HG03039 (cell line): ENCODE measurements at regions not wholly inside any gene's neighbourhood (a gene's known extent, or its start where the extent isn't known, plus 50 kb on each side); places are given as distances from the start of the nearest gene placed in this dataset.
"Not testable (repeated sequence)": the region's sequence is repeated elsewhere in the genome, so short reads cannot be mapped to it uniquely, and the experiment has no call there.

Experiments used
- ATAC-seq: cut with Tn5 transposase; IDR thresholded peaks from one replicate; pipeline ENCODE4 v1.9.1; 2021; ENCODE audit warnings: mild to moderate bottlenecking, moderate library complexity; ENCODE audit not compliant: unreplicated experiment

DNA sequence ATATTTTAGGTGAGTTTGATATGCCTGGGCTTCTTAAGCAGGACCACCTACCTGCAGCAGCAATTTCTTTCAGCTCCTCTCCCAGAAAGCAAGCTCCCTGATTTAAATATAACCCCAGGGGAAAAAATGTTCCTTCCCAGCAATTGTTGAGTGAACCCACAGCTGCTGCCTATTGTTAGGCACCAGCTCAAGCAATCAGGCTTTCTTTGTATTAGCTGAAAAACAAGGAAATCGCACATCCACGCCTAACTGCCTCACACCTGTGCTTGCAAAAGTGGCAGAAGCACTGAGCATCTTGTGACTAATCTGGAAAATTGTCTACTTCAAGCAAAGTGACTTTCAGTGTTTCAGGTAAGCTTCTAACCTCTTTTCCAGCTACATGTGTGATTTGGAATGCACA lies 432.2 kb downstream of the SMARCA1 start:
- ATAC-seq, result no peak

DNA sequence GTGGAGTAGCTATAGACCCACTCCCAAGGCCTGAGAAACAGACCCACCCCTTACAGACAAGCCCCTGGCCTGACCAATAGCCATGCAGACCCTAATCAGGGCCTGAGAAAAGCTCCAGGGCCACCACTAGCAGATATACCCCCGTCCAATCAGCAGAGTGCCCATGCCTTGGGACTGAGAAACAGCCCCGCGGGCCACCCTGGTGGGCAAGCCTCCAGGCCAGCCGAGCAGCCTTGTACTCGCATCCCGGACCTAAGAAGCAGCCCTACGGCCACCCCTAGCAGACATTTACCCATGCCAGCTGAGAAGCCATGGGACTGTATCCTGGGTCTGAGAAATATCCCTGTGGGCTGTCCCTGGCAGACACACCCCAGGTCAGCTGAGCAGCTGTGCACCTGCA lies 436.5 kb downstream of the SMARCA1 start:
- no peak for ATAC-seq

DNA sequence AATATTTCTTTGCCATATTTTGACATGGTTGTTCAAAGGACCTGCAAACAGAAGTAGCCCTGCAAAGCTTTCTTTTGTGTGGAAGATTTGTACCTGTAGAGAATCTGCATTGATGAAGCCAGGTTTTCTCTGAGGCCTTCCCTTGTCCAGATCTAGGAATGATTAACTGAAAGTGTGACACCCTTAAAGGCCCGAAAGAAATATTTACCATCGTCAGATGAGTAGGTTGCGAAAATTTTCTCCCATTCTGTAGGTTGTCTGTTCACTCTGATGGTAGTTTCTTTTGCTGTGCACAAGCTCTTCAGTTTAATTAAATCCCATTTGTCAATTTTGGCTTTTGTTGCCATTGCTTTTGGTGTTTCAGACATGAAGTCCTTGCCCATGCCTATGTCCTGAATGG lies 439.0 kb downstream of the SMARCA1 start:
- ATAC-seq, result not testable (repeated sequence)

DNA sequence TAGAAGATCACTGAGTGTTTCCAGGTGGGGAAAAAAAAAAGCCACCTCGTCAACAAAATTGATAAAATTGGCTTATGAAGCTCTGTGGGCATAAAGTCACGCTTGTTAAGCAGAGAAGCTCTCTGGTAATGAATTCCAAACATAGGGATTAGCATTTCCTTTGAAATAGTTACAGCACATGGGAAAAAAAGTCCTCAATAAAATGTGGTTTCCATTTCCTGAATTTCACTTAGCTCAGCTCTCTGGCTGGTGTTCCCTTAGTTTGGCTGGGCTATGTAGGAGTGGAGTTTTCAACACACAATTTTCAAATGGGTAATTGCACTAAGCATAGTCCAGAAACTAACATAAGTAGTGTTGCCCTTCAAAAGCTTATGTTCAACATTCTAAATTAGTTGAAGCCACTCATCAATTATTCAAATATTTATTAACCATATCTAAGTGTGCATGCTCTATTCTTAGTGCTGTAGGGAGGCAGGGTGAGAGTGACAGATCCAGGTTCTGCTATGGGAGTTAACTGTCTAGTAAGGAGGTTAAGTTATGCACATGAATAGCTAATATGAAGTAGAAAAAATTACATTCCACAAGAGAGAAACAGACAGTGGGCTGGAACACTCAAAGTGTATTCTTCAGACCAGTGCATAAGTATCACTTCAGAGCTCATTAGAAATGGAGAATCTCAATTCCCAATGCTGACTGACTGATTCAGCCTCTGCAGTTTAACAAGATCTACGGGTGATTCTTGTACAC lies 445.7 kb downstream of the SMARCA1 start:
- ATAC-seq, result no peak

DNA sequence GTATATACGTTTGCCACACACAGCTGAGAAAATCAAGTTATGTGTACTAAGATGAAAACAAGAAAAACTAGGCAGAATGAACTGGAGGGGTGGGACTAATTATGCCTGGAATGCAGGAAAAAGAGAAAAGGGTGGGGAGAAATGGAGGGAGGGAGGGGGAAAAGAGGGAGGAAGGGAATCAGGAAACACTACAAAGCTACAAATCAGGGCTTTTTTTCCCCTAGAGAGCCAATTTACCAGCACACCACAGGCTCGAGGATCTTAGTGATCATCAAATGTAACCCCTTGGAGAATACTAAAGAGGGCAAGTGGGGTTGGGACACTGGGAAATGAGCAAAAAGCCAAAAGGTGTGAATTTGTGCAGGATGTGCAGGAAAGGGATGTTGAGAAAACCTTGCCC lies 451.9 kb downstream of the SMARCA1 start:
- no peak for ATAC-seq

DNA sequence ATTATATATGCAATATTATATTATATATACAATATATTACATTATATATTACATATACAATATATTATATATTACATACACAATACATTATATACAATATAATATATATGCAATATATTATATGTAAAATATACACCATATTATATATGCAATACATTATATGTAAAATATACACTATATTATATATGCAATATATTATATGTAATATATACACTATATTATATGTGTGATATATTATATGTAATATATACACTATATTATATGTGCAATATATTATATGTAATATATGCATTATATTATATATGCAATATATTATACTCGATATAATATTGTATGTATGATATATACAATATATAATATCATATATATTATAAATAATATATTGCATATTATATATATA lies 457.4 kb downstream of the SMARCA1 start:
- no peak for ATAC-seq

DNA sequence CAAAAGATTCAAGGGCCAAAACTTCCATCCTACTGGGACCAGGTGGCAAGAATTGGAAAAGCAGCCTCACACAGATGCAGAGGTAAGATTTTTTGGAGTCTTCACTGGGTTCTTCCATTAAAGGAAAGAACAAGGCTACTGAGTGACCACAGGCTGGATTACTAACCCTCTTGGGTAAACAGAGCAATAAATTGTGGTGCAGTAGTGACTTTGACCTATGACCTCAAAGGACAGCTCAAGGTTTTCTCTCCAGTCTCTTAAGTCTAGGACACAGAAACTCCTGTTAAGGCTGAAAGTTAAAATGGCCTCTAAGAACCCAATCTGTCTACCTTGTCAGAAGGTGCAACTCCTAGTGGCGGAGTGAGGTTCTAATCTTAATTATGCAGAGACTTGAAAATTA lies 464.9 kb downstream of the SMARCA1 start:
- no peak for ATAC-seq

DNA sequence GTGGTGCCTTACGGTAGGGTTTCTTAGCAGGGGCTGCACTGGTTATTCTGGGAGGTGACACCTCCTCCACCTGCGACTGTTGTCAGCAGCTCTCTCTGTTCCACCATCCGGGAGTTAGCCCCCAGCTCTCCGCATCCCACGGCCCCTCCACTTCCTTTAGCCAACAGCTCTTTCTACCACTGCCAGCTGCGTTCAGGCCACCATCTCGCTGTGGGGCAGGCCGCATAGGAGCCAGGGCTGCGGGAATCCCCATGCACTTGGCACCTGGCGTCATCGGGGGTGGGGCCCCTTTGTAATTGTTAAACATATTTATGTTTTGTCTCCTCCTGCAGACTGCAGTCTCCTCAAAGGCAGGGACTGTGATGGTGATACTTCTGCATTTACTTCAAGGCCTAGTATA lies 480.2 kb downstream of the SMARCA1 start:
- no peak for ATAC-seq

DNA sequence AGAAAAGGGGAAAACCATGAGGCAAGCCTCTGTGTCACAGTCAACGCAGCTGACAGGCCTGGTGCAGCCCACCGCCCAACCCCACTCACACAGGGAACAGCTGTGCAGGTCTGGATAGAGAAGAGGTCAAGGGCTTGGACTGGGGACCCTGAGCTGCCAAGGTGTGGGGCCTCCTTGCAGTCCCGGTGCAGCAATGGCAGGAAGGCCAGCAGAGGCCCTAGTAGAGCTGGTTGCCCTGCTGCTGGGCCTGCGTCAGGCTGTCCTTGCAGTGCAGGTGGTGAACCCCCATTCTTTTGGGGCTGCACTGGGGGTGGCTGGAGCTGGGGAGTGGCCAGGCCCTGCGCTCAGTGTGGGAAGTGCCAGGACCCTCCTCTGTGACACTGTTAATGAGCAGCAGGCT lies 482.0 kb downstream of the SMARCA1 start:
- ATAC-seq, result no peak

DNA sequence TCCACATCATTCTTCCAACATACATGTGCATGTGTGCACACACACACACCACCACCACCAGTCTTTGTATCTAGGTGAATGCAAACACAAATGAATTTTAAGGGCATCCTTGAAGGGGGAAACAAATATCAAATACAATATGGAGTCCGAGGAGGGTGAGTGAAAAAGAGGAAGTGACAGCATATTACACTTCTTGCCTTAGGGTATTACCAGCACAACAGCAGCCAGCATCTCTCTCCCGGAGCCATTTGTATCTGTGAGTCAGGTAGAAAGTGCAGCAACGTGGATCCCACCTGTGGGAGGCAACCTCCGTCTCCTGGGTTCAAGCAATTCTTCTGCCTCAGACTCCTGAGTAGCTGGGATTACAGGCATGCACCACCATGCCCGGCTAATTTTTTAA lies 483.2 kb downstream of the SMARCA1 start:
- ATAC-seq, result no peak

DNA sequence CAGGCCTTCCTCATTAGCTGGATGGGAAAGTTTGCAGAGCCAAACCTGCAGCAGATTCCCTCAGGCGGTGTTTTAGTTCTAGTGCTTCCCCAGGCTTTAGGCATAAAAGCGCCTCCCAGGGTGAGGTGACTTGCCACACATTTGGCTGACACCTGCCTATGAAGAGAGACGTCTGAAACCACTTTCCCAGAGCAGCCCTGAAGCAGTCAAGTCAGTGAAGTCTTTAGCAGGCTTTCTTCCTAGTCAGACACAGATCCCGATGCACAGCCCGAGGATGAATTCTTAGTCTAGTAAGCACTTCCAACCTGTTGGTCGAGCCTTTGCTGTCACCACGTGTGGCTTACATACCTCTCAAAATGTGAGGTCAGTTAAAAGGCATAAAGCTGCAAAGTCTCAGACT lies 484.1 kb downstream of the SMARCA1 start:
- no peak for ATAC-seq

DNA sequence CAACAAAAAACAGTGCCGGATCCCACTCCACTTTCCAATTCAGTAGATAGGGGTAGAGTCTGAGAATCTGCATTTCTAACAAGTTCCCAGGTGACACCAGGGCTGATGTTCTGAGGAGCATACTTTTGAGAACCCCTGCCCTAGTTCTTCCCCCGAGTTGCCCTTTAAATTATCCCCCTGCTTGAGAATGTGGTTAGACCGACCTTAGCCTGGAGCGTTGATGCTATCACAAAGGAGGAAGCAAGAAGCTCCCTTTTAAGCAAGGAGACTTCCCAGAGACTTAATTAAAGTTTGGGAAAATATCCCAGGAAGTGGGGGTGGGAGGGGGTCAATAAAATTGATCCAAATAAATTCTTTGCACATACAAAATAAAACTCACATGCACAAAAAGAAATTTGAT lies 485.9 kb downstream of the SMARCA1 start:
- ATAC-seq, result no peak

DNA sequence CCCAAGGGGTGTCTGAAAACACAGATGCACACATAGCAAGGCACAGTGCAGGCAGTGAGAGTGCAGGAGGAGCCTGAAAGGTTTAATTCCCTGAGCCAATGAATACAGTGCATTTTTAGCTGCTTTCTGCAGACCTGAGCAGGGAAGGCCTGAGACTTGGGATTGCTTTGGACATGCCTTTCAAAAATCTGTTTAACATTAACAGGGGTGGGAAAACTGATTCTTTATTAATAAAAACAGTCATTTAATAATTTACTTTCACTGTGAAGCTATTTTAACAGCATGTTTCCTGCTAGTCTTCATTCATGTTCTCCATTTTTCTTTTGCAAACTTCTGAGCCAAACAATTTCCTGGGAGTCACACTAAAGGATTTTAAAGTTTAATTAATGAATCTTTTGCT lies 488.1 kb downstream of the SMARCA1 start:
- ATAC-seq, result no peak

DNA sequence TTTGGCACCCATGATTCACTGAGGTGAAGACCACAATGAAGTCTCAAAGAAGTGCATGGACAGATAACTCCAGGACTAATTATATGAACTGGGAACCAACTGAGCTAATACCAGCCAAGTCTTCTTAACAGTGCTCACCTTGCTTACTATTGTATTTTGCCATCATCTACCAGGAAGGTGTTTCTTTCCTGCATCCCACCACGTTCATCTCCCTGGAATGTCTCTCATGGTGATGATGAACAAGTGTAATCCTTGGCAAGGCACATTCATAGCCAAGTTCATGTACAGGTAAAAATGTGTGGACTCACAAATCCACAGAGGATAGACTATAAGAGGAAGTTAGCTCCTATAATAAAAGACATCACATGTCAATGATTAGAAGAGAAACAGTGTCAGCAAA lies 489.1 kb downstream of the SMARCA1 start:
- ATAC-seq, result no peak

DNA sequence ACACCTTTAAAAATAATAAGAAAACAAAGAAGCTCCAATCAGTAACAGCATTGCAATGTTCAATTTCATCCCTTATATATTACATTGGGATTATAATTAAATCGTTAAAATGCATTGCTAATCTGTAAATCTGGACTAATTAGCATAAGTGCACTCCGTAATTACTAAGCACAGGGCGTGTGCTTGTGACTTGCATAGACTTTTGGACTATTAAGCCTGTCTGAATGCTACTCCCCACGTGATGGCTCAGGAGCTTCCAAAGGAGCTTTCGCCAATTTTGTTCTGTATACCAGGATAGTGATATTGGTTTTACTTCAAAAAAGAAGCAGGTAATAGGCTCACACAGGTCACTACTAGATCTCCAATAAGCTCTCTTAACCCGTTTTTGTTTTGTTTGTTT lies 497.1 kb downstream of the SMARCA1 start:
- no peak for ATAC-seq

DNA sequence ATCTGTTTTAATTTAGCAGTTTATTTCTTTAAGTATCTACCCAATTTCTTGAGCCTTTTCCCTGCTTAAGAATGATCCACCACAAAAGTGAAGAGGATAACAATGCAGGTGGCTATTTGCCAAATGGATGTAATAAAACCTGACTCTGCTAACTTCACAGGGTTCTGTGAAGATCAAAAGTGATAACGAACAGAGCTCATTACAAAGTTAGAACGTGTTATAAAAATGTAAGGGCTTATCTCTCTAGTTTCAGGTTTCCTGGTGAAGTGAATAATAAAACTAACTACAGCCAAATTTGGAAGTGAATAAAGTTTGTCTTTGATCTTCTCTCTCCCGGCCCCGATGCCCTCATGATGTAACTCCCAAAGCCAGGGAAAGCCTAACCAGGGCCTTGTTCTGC lies 497.9 kb downstream of the SMARCA1 start:
- no peak for ATAC-seq

DNA sequence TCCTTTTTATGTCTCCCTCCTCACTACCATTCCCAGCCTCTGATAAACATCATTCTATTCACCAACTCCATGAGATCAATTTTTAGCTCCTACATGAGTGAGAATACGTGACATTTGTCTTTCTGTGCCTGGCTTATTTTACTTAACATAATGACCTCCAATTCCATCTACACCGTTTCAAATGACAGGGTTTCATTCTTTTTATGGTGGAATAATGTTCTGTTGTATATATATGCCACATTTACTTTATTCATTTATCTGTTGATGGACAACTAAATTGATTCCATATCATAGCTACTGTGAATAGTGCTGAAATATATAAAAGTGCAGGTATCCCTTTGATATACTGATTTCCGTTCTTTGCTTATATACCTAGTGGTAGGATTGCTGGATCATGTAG lies 503.9 kb downstream of the SMARCA1 start:
- no peak for ATAC-seq

DNA sequence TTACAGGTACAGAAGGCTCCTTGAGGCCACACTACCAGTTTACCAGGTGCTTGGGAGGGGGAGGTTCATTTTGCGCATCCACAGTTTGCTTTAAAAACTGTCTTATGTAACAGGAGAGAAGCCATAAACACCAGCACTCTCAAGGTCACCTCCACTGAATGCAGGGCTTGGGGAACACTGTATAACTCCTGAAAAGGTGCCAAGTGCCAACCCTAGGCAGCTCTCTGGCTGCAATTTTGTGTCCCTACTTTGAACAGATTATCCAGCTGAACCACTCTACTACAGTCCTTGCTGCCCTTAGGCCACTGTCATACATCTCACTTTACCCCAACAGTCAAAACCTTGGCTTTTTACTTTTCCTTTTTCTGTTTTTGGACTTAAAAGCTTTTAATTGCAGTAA lies 507.9 kb downstream of the SMARCA1 start:
- ATAC-seq, result no peak

DNA sequence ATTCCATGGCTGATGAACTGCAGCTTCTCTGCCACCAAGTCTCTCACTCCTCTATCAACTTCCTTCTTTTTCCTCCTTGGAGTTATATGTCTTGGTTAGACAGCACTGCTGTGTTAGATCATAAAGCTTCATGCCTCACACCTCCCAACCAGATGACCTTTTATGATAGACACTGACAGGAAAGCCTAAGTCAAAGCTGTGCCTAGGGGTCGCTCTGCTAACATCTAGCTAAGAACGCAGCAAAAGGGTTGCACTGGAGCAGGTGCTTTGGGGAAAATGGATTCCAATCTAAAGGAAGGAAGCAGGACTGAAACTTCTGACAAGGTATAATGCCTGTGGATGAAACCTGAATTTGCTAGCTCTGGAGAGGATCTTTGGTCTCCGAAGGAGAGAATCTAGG lies 509.7 kb downstream of the SMARCA1 start:
- no peak for ATAC-seq

DNA sequence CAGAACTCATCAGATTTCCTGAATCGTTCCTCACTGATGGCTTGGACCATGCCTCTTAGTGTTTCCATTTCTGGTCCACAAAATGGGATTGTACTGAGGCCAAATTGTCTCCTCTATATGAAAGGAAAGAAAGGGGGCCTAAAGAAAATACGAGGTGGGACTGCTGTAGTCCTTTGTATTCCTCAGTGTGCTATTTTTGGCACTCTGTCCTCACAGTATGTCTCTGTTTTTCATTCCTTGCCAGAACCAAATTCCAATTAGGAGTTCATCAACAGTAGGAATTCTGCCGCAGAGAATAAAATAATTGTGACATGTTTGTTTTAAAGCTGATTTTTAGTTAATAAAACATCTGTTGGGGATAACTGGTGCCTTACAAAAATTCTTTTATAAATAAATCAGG lies 515.7 kb downstream of the SMARCA1 start:
- ATAC-seq, result no peak

DNA sequence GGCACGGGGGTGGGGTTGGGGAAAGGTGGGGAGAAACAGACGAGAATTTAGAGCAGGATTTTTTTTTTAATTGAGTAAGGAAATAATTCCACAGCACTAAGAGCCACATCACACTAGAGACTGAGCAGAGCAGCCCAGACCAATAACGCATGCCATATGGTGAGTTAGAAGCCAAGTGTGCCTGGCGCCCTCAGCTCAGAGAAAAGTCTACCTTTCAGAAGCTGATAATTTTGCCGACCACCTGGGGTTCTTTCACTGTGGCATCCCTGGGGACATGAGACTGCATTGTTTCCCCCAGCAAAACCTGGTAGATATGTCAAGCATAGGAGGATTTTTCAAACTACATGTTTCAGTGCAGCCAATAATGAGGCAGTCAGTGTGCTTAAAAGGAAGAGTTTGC lies 516.8 kb downstream of the SMARCA1 start:
- no peak for ATAC-seq

DNA sequence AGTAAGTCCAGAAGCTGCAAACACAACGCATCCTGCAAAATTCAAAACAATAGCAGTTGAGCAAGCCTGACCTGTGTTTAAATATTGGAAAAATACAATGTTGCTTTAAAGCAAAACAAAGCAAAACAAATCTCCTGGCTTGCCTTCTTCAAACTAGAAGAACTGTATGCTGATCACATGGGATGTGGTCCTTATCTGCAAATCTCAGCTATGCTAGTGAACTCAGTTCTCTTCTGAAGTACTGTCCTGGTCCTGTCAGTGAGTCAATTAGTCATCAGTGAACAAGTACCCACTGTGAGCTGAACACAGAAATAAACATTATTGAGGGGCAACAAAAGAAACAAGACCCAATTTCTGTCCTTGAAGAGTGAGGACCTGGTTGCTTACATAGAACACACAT lies 522.5 kb downstream of the SMARCA1 start:
- no peak for ATAC-seq

DNA sequence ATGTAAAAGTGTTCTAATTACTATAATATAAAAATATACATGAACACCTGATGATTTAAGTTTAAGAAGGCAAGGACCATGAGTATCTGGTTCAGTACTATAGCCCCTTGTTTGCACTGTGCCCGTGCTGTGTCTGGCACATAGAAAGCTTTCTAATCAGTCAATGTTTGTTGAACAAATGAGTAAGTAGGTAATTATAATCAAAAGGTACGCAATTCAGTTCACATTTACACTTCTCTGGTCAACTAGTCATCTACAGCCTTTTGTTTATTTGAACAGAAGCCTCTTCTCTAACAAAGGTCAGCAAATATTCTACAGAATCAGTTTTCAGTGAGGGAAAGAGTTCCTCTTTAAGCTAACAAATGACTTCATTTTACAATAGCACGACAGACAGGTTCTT lies 523.3 kb downstream of the SMARCA1 start:
- no peak for ATAC-seq
